NCI-H1417 (cell line): ENCODE measurements at regions not wholly inside any gene's neighbourhood (a gene's known extent, or its start where the extent isn't known, plus 50 kb on each side); places are given as distances from the start of the nearest gene placed in this dataset.
"Not testable (repeated sequence)": the region's sequence is repeated elsewhere in the genome, so short reads cannot be mapped to it uniquely, and the experiment has no call there.

Experiments
- DNase-seq, 3 experiments: peaks; one replicate each; lab custom pipeline; 2025; lab: John Stamatoyannopoulos, UW

DNA sequence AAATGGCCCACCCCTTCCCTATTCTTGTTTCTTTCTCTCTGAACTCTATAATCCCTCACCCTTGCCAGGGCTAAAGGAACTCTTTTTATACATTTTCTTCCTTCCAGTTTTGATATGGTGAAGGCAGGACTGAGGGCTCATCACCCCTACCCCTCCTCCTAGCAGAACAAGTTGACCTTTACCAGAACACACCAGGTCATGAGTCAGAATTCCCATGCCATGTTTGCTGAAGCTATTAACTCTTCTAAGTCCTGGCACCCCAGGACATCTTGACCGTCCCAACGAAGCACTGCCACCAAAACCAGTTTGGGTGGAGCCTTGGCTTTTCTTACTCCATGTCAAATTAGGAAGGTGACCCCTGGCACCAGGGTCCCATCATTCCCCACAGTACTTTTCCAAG, 57.5 kb upstream of the DYNLT3 start:
- no peak for DNase-seq

DNA sequence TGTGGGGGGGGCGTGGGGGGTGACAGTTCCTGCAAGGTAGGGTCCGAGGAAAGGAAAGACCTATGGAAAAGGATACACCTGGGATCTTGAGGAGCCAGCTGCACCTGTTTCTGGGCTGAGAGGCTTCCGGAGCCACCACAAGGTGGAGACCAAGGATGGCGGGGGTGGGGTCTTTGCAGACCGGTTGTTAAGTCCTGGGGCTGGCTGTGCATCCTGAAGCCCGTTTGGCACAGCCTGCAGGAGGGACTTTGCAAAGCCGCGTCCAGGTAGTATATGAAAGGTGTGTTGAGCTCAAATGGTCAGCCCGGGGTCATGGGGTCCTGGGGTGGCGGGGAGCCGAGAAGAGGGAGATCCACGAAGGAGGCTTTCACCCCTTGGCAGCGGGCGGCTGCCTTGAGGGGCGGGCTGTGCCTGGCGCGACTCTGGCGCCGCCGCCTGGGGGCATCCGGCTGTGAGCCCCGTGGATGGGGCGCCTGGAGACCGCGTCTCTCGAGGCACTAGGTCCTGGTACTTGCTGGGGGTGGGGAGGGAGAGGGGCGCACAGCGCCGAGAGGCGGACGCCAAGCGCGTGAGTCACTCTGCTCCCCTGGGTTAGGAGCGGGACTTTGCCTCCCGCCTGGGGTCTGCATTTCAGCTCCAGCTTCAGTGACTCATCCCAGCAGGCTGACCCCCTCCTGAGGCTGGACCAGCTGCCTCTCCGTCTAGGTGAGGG, 58.2 kb upstream of the DYNLT3 start:
- peak in 2 of 3 experiments; percentile 70 to 74 for DNase-seq

DNA sequence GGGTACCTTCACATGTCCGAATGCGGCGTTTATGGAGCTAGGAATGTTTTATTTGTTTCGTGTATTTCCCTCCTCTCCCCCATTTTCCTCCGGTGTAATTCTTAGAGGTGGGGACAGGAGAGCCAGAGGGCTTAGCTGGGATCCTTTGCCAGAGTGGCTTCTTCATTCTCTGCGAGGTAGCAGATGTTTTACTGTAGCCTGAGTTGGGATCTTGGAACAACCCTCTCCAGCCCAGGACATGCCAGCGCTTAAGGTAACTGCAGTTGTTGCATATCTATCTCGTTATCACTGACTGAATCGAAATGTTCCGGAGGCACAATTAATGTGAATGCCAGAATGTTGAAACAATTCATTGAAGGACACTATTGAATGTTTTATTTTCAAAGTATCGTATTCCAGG, 59.0 kb upstream of the DYNLT3 start:
- no peak for DNase-seq

DNA sequence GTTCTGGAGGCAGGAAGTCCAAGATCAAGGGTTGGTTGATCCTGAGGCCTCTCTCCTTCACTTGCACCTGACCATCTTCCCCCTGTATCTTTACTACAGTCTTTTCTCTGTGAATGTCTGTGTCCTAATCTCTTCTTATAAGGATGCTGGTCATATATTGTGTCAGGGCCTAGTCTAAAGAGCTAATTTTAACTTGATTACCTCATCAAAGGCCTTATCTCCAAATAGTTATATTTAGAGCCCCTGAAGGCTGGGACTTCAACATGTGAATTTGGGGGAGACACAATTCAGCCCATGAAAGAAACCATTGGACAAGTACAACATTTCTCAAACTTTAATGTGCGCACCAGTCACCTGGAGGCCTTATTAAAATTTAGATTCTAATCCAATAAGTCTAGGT, 62.8 kb upstream of the DYNLT3 start:
- no peak for DNase-seq

DNA sequence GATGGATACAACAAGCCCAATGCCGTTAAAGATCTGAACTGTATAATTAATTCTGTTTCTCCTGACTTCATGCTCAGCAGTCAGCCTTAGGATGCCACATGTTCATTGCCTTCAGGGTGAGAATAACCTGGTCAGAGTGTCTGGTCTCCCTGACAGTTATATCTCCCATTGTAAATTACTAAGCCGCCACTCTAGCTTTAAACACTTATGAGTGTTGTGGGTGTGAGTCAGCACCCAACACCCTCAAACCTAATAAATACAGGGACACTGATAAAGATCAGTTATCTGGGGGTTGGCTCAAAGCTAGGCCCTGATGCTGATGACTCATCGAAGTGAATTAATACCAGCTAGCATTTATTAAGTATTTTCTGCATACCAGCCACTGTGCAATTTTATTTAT, 64.9 kb upstream of the DYNLT3 start:
- peak in 1 of 3 experiments; percentile 28 for DNase-seq

DNA sequence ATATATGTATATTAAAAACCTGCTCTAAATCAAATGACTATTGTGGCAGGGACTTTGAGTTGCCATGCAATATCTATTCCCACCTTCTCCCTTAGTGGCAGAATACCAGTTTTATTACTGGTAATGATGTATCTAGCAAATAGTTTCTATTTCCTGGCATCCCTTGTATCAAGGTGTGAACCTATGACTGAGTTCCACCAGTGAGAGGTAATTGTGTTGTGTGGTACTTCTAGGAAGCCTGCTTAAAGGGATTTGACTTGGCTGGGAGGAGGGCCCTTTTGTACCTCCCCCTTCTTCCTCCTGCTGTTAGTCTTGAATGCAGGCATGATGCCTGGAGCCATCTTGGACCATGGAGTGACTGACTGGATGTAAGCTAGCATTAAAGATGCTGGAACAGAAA, 65.4 kb upstream of the DYNLT3 start:
- DNase-seq: no peak

DNA sequence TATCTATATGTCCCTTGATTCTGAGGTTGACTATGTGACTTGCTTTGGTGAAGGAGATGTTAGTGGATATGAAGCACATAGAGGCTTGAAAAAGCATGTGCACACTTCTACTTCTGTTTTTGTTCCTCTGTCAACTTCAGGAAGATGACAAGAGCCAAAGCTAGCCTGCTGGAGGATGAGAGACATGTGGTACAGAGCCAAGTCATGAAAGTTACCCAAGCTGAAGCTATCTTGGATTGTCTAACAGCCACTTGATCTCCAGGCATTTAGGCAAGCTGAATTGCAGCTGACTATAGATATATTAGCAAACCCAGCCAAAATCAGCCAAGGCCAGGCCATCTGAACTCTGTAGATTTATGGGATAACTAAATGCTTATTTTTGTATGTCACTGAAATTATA, 70.8 kb upstream of the DYNLT3 start:
- DNase-seq: no peak

DNA sequence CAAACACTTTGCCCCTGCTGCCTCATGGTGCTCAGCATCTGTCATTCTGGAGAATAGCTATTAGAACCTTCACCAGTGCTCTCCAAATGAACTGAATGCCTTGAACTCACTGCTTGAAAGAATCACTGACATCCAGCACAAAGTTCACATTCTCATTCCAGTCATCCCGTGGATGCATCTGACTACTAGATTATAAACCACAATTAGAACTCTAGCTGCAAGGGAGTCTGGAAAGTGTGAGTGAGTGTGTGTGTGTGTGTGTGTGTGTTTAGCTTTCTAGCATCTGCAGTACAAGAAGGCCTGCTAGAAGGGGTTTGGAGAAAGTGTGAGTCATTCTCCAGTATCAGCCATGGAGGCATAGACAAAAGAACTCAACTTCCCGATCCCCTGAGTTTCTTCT, 71.3 kb upstream of the DYNLT3 start:
- DNase-seq: no peak

DNA sequence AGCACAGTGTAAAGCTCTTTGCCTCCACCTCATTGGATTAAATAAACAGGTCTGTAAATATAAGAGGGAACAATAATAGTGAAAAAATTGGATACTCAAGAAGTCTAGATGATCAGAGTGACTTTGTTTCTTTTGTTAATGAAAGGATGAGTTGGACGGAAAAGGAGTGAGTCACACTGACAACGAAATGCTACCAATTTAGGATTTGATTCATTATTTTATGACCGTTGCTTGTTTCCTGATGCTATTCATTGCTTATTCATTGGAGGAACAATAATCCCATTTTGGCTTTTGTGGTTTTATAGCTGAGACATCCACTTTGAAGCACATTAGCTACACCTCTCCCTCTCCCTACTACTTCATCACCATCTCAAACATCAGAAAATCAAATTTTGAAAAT, 74.4 kb upstream of the DYNLT3 start:
- DNase-seq: no peak

DNA sequence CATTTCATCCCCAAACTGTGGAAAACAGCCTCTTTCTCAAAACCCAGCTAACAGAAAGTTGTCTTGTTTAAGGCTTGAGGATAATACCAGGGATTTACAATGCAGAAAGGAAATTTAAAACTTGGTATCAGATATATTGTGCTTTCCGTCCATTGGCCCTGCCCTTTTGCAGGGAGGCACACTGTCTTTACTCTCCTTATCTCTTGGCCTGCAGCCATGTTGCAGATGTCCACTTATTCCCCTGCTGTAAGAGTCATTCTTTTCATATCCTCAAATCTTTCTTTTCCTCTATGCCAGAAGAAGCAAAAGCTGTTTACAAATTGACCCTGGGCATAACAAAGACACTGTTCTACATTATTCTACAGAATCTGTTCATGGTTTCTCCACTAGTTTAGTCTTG, 75.6 kb upstream of the DYNLT3 start:
- no peak for DNase-seq

DNA sequence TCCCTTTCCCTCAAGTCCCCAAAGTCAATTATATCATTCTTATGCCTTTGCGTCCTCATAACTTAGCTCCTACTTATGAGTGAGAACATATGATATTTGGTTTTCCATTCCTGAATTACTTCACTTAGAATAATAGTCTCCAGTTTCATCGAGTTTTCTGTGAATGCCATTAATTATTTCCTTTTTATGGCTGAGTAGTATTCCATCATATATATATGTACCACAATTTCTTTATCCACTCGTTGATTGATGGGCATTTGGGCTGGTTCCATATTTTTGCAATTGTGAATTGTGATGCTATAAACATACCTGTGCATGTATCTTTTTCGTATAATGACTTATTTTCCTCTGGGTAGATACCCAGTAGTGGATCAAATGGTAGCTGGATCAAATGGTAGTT, 78.4 kb upstream of the DYNLT3 start:
- not testable (repeated sequence) for DNase-seq

DNA sequence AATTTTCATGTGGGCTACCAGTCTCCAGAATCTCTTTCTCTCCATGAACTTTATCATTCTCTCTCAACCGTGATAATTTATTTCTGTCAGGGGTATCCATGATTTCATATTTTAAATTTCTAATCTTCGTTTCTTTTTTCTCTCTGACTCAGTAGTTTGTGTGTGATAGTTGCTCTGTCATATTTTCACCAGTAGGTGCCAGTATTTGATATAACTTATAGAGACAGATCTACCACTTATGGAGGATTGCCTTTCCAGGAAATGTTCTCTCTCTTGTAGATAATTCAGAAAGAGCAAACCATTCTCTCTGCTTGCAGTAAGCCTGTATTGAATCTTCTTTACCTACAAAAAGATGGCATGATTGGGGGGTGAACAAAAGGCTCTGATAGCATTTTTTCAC, 79.3 kb upstream of the DYNLT3 start:
- peak; percentile 18 to 73 (median 27) for DNase-seq

DNA sequence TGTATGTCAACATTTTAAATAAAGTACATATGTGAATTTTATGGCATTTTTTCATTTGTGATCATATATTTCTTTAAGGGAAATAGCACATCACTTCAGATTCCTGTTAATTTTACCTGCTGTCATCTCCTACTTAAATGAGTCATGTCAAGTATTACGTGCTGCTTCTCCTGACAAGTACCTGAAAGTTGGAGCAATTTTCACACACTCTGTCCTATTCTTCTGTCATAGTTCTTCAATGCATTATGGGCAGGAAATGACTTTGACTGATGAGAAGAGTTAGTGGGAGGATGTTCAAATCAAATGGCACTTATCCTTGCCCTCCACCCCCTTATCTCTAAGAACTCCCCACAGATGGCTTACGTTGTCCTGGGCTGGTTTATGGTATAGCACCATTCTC, 64.2 kb upstream of the SYTL5 start:
- DNase-seq: no peak

DNA sequence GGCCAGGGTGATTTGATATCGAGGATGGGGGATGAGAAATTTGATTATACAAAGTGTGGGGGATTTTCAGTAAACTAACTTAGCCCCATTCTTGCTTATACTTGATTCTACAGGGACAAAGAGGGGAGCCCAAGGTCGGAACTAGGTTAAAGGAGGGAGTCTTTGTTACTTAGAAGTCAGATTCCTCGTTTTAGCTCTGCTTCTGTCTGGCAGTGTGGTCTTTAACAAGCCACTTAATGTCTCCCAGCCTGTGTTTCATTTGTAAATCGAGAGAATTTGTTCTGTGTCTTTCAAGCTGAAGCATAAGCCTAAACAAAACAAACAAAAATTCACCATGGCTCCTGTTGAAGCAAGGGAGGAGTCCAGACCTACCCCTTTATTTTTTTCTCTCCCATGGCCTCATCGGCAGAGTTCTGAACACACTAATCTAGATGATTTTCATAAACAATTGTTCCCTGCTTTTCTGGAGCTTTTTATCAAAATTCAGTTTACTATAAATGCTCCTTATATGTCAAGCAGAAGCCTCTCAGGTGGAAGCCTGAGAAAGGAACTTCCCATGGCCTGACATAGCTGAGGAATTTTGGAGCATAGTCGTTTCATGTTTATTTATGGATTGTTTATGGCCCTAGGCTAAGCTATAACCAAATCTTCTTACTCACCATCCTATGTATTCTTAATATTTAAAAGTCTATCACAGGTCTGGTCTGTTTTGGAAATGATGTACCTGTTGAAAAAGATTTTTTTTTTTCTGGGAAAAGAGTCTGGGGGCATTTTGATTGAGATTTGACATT, 62.6 kb upstream of the SYTL5 start:
- no peak for DNase-seq

DNA sequence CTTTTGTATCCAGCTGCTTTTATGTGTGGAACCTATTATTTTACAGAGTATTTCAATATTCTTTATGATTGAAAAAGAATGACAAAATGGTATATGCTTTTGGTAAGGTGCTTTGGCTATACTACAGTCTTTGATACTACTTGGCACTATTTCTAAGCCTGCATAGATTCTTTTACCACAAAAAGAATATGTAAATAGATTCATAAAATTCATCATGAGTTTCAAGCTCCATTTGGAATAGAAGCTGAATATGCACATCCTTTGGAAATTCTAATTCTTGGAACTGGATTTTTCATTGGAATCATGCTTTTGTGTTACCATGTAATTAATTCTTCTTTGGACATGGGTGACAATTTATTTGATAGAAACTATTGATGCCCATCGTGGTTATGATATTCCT, 60.2 kb upstream of the SYTL5 start:
- DNase-seq: no peak

DNA sequence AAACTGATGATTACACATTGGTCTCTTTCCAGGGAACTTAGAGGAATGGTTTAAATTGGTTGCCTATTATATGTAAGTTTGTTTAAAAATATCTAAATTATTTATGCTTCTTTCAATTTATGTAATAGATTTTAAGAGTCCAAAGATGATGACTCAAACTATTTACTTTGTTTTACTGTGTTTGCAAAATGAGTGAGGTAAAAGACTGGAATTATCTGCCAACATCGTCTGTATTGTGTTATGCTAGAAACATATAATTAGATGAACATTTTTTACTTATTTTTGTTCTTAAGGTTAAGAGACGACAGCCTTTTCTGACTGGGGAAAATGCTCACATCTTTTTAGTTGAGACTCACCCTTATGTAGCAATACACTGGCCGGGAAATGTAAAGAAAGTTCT, 51.1 kb upstream of the SYTL5 start:
- peak in 1 of 3 experiments; percentile 60 for DNase-seq

DNA sequence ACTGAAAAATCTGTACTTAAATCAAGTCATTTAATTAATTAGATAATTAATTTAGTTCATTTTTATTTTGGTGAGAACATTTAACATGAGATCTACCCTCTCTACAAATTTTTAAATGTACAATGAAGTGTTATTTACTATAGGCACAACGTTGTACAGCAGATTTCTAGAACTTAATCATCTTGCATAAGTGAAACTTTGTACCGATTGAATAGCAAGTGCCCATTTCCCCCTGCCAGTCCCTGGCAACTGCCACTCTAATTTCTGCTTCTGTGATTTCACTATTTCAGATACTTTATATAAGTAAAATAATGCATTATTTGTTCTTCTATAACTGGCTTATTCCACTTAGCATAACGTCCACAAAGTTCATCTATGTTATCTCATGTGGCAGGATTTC, 50.1 kb upstream of the SYTL5 start:
- DNase-seq: no peak
